ENCODE measurements at regions not wholly inside any gene's neighbourhood (a gene's known extent, or its start where the extent isn't known, plus 50 kb on each side); places are given as distances from the start of the nearest gene placed in this dataset.

- Mint-ChIP-seq H3K4me3 (no peak overlapping the region), H3K36me3 (ENCODE audit: low read depth) (no peaks in the 10 kb centered on the region), H3K27ac (no peak overlapping the region), H3K9me3 (no peaks in the 10 kb centered on the region), H3K4me1 (no peaks in the 10 kb centered on the region), H3K27me3 (no peaks in the 10 kb centered on the region)
- ATAC-seq (replicated peaks): no peak
Observed at GRCh38 chr5:98458004-98458403, 315.5 kb upstream of the RGMB start.

GRCh38 chr5:98458726-98459125 lies 314.7 kb upstream of the RGMB start:
- Mint-ChIP-seq H3K9me3 (no peaks in the 10 kb centered on the region), H3K27me3 (no peaks in the 10 kb centered on the region), H3K4me1 (no peaks in the 10 kb centered on the region), H3K27ac (no peak overlapping the region), H3K36me3 (ENCODE audit: low read depth) (no peaks in the 10 kb centered on the region), H3K4me3 (no peak overlapping the region)
- no peak for ATAC-seq (replicated peaks)

GRCh38 chr5:98460536-98460935 lies 312.9 kb upstream of the RGMB start:
- Mint-ChIP-seq H3K27ac (no peak overlapping the region), H3K4me3 (no peak overlapping the region), H3K27me3 (no peaks in the 10 kb centered on the region), H3K9me3 (peaks cover 3% of the 10 kb centered on the region), H3K36me3 (ENCODE audit: low read depth) (no peaks in the 10 kb centered on the region), H3K4me1 (no peaks in the 10 kb centered on the region)
- no peak for ATAC-seq (replicated peaks)

- H3K4me3 Mint-ChIP-seq: no peak overlapping the region
- peaks cover 3% of the 10 kb centered on the region for H3K9me3 Mint-ChIP-seq
- H3K27me3 Mint-ChIP-seq: no peaks in the 10 kb centered on the region
- no peaks in the 10 kb centered on the region for H3K4me1 Mint-ChIP-seq
- H3K36me3 Mint-ChIP-seq (ENCODE audit: low read depth): no peaks in the 10 kb centered on the region
- no peak for ATAC-seq (replicated peaks)
- no peak overlapping the region for H3K27ac Mint-ChIP-seq
Observed at GRCh38 chr5:98461485-98461884, 312.0 kb upstream of the RGMB start.

- no peaks in the 10 kb centered on the region for H3K4me1 Mint-ChIP-seq
- no peak for ATAC-seq (replicated peaks)
Observed at GRCh38 chr5:98463222-98463621, 310.2 kb upstream of the RGMB start.

GRCh38 chr5:98463676-98464075 lies 309.8 kb upstream of the RGMB start:
- H3K27me3 Mint-ChIP-seq: no peaks in the 10 kb centered on the region
- no peak overlapping the region for H3K27ac Mint-ChIP-seq
- no peak for ATAC-seq (replicated peaks)
- no peak overlapping the region for H3K4me3 Mint-ChIP-seq
- H3K9me3 Mint-ChIP-seq: peaks cover 3% of the 10 kb centered on the region
- no peaks in the 10 kb centered on the region for H3K4me1 Mint-ChIP-seq
- no peaks in the 10 kb centered on the region for H3K36me3 Mint-ChIP-seq (ENCODE audit: low read depth)

More at GRCh38 chr5:98463222-98463621, 310.2 kb upstream of the RGMB start:
- H3K27ac Mint-ChIP-seq: no peak overlapping the region
- H3K36me3 Mint-ChIP-seq (ENCODE audit: low read depth): no peaks in the 10 kb centered on the region
- no peaks in the 10 kb centered on the region for H3K27me3 Mint-ChIP-seq
- no peak overlapping the region for H3K4me3 Mint-ChIP-seq
- H3K9me3 Mint-ChIP-seq: peaks cover 3% of the 10 kb centered on the region

- Mint-ChIP-seq H3K27ac (no peak overlapping the region), H3K27me3 (no peaks in the 10 kb centered on the region), H3K9me3 (peaks cover 3% of the 10 kb centered on the region), H3K4me1 (no peaks in the 10 kb centered on the region), H3K4me3 (no peak overlapping the region), H3K36me3 (ENCODE audit: low read depth) (no peaks in the 10 kb centered on the region)
- no peak for ATAC-seq (replicated peaks)
Observed at GRCh38 chr5:98464737-98465330, 308.6 kb upstream of the RGMB start.

- H3K27ac Mint-ChIP-seq: no peak overlapping the region
- no peak for ATAC-seq (replicated peaks)
- no peak overlapping the region for H3K4me3 Mint-ChIP-seq
- no peaks in the 10 kb centered on the region for H3K27me3 Mint-ChIP-seq
- peaks cover 3% of the 10 kb centered on the region for H3K9me3 Mint-ChIP-seq
- H3K36me3 Mint-ChIP-seq (ENCODE audit: low read depth): no peaks in the 10 kb centered on the region
- no peaks in the 10 kb centered on the region for H3K4me1 Mint-ChIP-seq
Observed at GRCh38 chr5:98468188-98468869, 305.1 kb upstream of the RGMB start.

- Mint-ChIP-seq H3K27me3 (no peaks in the 10 kb centered on the region), H3K4me3 (no peak overlapping the region), H3K9me3 (no peaks in the 10 kb centered on the region), H3K27ac (no peak overlapping the region), H3K36me3 (ENCODE audit: low read depth) (no peaks in the 10 kb centered on the region), H3K4me1 (no peaks in the 10 kb centered on the region)
- no peak for ATAC-seq (replicated peaks)
Observed at GRCh38 chr5:98470747-98471146, 302.7 kb upstream of the RGMB start.

- no peaks in the 10 kb centered on the region for H3K36me3 Mint-ChIP-seq (ENCODE audit: low read depth)
- no peaks in the 10 kb centered on the region for H3K9me3 Mint-ChIP-seq
- no peak overlapping the region for H3K27ac Mint-ChIP-seq
- no peak overlapping the region for H3K4me3 Mint-ChIP-seq
- H3K27me3 Mint-ChIP-seq: no peaks in the 10 kb centered on the region
- H3K4me1 Mint-ChIP-seq: no peaks in the 10 kb centered on the region
- ATAC-seq (replicated peaks): no peak
Observed at GRCh38 chr5:98471458-98471857, 302.0 kb upstream of the RGMB start.

GRCh38 chr5:98474216-98474615 lies 299.2 kb upstream of the RGMB start:
- H3K27me3 Mint-ChIP-seq: no peaks in the 10 kb centered on the region
- H3K4me1 Mint-ChIP-seq: no peaks in the 10 kb centered on the region
- no peak overlapping the region for H3K27ac Mint-ChIP-seq
- H3K36me3 Mint-ChIP-seq (ENCODE audit: low read depth): no peaks in the 10 kb centered on the region
- H3K4me3 Mint-ChIP-seq: no peak overlapping the region
- H3K9me3 Mint-ChIP-seq: no peaks in the 10 kb centered on the region
- ATAC-seq (replicated peaks): no peak

GRCh38 chr5:98474782-98475181 lies 298.7 kb upstream of the RGMB start:
- Mint-ChIP-seq H3K4me3 (no peak overlapping the region), H3K4me1 (no peaks in the 10 kb centered on the region), H3K9me3 (no peaks in the 10 kb centered on the region), H3K36me3 (ENCODE audit: low read depth) (no peaks in the 10 kb centered on the region), H3K27ac (no peak overlapping the region), H3K27me3 (no peaks in the 10 kb centered on the region)
- no peak for ATAC-seq (replicated peaks)

GRCh38 chr5:98482321-98483300 lies 290.9 kb upstream of the RGMB start:
- Mint-ChIP-seq H3K4me3 (no peak overlapping the region), H3K4me1 (no peaks in the 10 kb centered on the region), H3K27ac (no peak overlapping the region), H3K27me3 (no peaks in the 10 kb centered on the region), H3K9me3 (no peaks in the 10 kb centered on the region), H3K36me3 (ENCODE audit: low read depth) (no peaks in the 10 kb centered on the region)
- ATAC-seq (replicated peaks): no peak

GRCh38 chr5:98483301-98483685 lies 290.2 kb upstream of the RGMB start:
- Mint-ChIP-seq H3K27me3 (no peaks in the 10 kb centered on the region), H3K9me3 (no peaks in the 10 kb centered on the region), H3K4me3 (no peak overlapping the region), H3K27ac (no peak overlapping the region), H3K4me1 (no peaks in the 10 kb centered on the region), H3K36me3 (ENCODE audit: low read depth) (no peaks in the 10 kb centered on the region)
- ATAC-seq (replicated peaks): no peak

- no peaks in the 10 kb centered on the region for H3K4me1 Mint-ChIP-seq
- no peak overlapping the region for H3K27ac Mint-ChIP-seq
- H3K9me3 Mint-ChIP-seq: peaks cover 8% of the 10 kb centered on the region
- no peak overlapping the region for H3K4me3 Mint-ChIP-seq
- H3K36me3 Mint-ChIP-seq (ENCODE audit: low read depth): no peaks in the 10 kb centered on the region
- no peak for ATAC-seq (replicated peaks)
- no peaks in the 10 kb centered on the region for H3K27me3 Mint-ChIP-seq
Observed at GRCh38 chr5:98489021-98489420, 284.4 kb upstream of the RGMB start.

Measured in activated T-helper 17 cell treated with anti-CD3 and anti-CD28 coated beads, Interleukin-2, amount 50 U/mL, for 72 hours (primary cell).